ENCODE measurements at regions not wholly inside any gene's neighbourhood (a gene's known extent, or its start where the extent isn't known, plus 50 kb on each side); places are given as distances from the start of the nearest gene placed in this dataset.
"Not testable (repeated sequence)": the region's sequence is repeated elsewhere in the genome, so short reads cannot be mapped to it uniquely, and the experiment has no call there.

DNA sequence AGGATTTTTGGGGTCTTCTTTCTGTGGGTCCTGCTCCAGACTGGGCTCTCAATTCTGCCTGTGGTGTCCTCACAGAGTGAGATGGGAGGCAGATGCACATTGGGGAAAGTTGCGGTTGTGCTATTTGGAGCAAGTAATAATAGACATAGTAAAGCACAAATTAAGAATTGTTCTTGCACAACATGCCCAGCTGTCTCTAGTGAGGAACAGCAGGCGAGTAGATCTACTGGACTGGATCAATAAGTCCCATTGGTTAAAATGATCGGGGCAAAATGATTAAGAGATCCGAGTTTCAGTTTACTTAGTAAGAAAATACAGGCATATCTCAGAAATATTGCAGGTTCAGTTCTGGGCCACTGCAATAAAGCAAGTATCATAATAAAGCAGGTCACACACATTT lies 448.3 kb upstream of the PROX1 start:
- Histone ChIP-seq H2AFZ (no peak overlapping the region), H3K79me2 (no peaks in the 10 kb centered on the region), H3K9ac (no peak overlapping the region), H3K36me3 (ENCODE audit: control insufficient read depth, insufficient read depth, low read length) (no peaks in the 10 kb centered on the region), H3K27me3 (ENCODE audit: control insufficient read depth, insufficient read depth, low read length) (no peaks in the 10 kb centered on the region), H3K27ac (no peak overlapping the region), H3K4me3 (ENCODE audit: low read depth, low read length) (no peak overlapping the region), H3K4me2 (ENCODE audit: low read length) (no peak overlapping the region), H3K9me3 (ENCODE audit: control insufficient read depth, low read length) (no peaks in the 10 kb centered on the region), H3K4me1 (no peaks in the 10 kb centered on the region)
- TF ChIP-seq, protein P1, sequence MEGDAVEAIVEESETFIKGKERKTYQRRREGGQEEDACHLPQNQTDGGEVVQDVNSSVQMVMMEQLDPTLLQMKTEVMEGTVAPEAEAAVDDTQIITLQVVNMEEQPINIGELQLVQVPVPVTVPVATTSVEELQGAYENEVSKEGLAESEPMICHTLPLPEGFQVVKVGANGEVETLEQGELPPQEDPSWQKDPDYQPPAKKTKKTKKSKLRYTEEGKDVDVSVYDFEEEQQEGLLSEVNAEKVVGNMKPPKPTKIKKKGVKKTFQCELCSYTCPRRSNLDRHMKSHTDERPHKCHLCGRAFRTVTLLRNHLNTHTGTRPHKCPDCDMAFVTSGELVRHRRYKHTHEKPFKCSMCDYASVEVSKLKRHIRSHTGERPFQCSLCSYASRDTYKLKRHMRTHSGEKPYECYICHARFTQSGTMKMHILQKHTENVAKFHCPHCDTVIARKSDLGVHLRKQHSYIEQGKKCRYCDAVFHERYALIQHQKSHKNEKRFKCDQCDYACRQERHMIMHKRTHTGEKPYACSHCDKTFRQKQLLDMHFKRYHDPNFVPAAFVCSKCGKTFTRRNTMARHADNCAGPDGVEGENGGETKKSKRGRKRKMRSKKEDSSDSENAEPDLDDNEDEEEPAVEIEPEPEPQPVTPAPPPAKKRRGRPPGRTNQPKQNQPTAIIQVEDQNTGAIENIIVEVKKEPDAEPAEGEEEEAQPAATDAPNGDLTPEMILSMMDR (IDR thresholded peaks at IDR 0.05) = no peak

- TF ChIP-seq, protein P1 (IDR thresholded peaks at IDR 0.05) = no peak
- H3K9me3 ChIP-seq (ENCODE audit: control insufficient read depth, low read length) = no peaks in the 10 kb centered on the region
- H2AFZ ChIP-seq = no peak overlapping the region
- H3K4me1 ChIP-seq = no peaks in the 10 kb centered on the region
- H3K4me2 ChIP-seq (ENCODE audit: low read length) = no peak overlapping the region
- no peaks in the 10 kb centered on the region for H3K27me3 ChIP-seq (ENCODE audit: control insufficient read depth, insufficient read depth, low read length)
- no peaks in the 10 kb centered on the region for H3K79me2 ChIP-seq
- no peak overlapping the region for H3K9ac ChIP-seq
- no peak overlapping the region for H3K27ac ChIP-seq
- H3K36me3 ChIP-seq (ENCODE audit: control insufficient read depth, insufficient read depth, low read length) = no peaks in the 10 kb centered on the region
- H3K4me3 ChIP-seq (ENCODE audit: low read depth, low read length) = no peak overlapping the region
Measured at GRCh38 chr1:213541641-213542040, 446.1 kb upstream of the PROX1 start.

DNA sequence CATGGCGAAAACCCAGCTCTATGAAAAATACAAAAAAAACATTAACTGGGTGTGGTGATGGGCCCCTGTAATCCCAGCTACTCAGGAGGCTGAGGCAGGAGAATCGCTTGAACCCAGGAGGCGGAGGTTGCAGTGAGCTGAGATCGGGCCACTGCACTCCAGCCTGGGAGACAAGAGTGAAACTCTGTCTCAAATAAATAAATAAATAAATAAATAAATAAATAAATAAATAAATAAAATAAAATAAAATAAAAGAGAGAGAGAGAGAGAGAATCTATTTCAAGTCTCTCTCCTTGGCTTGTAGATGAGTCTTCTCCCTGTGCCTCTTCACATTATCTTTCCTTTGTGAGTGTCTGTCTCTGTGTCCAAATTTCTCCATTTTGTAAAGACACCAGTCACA lies 442.6 kb upstream of the PROX1 start:
- H3K4me1 ChIP-seq; H3K4me3 ChIP-seq (ENCODE audit: low read depth, low read length); H3K9me3 ChIP-seq (ENCODE audit: control insufficient read depth, low read length); H3K27ac ChIP-seq; H3K36me3 ChIP-seq (ENCODE audit: control insufficient read depth, insufficient read depth, low read length); H3K4me2 ChIP-seq (ENCODE audit: low read length); H2AFZ ChIP-seq; H3K79me2 ChIP-seq; H3K9ac ChIP-seq; H3K27me3 ChIP-seq (ENCODE audit: control insufficient read depth, insufficient read depth, low read length): not testable (repeated sequence)

GRCh38 chr1:213549982-213550381 lies 437.8 kb upstream of the PROX1 start:
- H3K9me3 ChIP-seq (ENCODE audit: control insufficient read depth, low read length) = no peaks in the 10 kb centered on the region
- H3K9ac ChIP-seq = no peak overlapping the region
- H3K27me3 ChIP-seq (ENCODE audit: control insufficient read depth, insufficient read depth, low read length) = no peaks in the 10 kb centered on the region
- H3K4me3 ChIP-seq (ENCODE audit: low read depth, low read length) = no peak overlapping the region
- no peak overlapping the region for H3K27ac ChIP-seq
- TF ChIP-seq, protein P1 (IDR thresholded peaks at IDR 0.05) = no peak
- no peaks in the 10 kb centered on the region for H3K4me1 ChIP-seq
- H3K79me2 ChIP-seq = no peaks in the 10 kb centered on the region
- H3K36me3 ChIP-seq (ENCODE audit: control insufficient read depth, insufficient read depth, low read length) = no peaks in the 10 kb centered on the region
- H3K4me2 ChIP-seq (ENCODE audit: low read length) = no peak overlapping the region
- H2AFZ ChIP-seq = no peak overlapping the region

GRCh38 chr1:213550804-213551203 lies 437.0 kb upstream of the PROX1 start:
- no peaks in the 10 kb centered on the region for H3K36me3 ChIP-seq (ENCODE audit: control insufficient read depth, insufficient read depth, low read length)
- no peak overlapping the region for H3K4me3 ChIP-seq (ENCODE audit: low read depth, low read length)
- H3K9ac ChIP-seq = no peak overlapping the region
- no peak overlapping the region for H3K27ac ChIP-seq
- H2AFZ ChIP-seq = no peak overlapping the region
- no peak overlapping the region for H3K4me2 ChIP-seq (ENCODE audit: low read length)
- no peaks in the 10 kb centered on the region for H3K27me3 ChIP-seq (ENCODE audit: control insufficient read depth, insufficient read depth, low read length)
- H3K4me1 ChIP-seq = no peaks in the 10 kb centered on the region
- no peaks in the 10 kb centered on the region for H3K79me2 ChIP-seq
- H3K9me3 ChIP-seq (ENCODE audit: control insufficient read depth, low read length) = no peaks in the 10 kb centered on the region
- TF ChIP-seq, protein P1 (IDR thresholded peaks at IDR 0.05) = no peak
